ENCODE measurements at regions not wholly inside any gene's neighbourhood (a gene's known extent, or its start where the extent isn't known, plus 50 kb on each side); places are given as distances from the start of the nearest gene placed in this dataset.

DNA sequence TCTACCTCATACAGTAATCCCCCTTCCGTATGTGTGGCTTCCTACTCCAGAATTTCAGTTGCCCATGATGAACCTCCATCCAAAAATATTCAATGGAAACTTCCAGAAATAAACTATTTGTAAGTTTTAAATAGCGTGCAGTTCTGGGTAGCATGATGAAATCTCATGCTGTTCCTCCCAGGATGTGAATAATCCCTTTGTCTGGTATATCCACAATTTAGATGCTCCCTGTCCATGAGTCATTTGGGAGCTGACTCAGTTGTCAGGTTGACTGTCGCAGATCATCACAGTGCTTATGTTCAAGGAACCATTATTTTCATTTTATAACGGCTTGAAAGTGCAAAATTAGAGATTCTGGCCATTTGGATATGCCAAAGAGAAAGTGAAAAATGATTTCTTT lies 290.1 kb upstream of the CDH9 start:
- H3K9me3 ChIP-seq: no peaks in the 10 kb centered on the region
- TF ChIP-seq POLR2A (IDR thresholded peaks at IDR 0.05) (no peak), POLR2AphosphoS5 (IDR thresholded peaks at IDR 0.05; ENCODE audit: insufficient read depth in 1 of 2, low read depth in 1 of 2) (no peak)
- TF ChIP-seq, protein P1, sequence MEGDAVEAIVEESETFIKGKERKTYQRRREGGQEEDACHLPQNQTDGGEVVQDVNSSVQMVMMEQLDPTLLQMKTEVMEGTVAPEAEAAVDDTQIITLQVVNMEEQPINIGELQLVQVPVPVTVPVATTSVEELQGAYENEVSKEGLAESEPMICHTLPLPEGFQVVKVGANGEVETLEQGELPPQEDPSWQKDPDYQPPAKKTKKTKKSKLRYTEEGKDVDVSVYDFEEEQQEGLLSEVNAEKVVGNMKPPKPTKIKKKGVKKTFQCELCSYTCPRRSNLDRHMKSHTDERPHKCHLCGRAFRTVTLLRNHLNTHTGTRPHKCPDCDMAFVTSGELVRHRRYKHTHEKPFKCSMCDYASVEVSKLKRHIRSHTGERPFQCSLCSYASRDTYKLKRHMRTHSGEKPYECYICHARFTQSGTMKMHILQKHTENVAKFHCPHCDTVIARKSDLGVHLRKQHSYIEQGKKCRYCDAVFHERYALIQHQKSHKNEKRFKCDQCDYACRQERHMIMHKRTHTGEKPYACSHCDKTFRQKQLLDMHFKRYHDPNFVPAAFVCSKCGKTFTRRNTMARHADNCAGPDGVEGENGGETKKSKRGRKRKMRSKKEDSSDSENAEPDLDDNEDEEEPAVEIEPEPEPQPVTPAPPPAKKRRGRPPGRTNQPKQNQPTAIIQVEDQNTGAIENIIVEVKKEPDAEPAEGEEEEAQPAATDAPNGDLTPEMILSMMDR (IDR thresholded peaks at IDR 0.05): no peak
- no peaks in the 10 kb centered on the region for H3K36me3 ChIP-seq
- no peak overlapping the region for H3K27ac ChIP-seq
- no peaks in the 10 kb centered on the region for H3K27me3 ChIP-seq
- H3K4me1 ChIP-seq: no peaks in the 10 kb centered on the region
- intact Hi-C loops (cut with DNase I): no loop called here
- H3K4me3 ChIP-seq: no peak overlapping the region
- no peak for DNase-seq (ENCODE audit: extremely low spot score in 2 of 2)

DNA sequence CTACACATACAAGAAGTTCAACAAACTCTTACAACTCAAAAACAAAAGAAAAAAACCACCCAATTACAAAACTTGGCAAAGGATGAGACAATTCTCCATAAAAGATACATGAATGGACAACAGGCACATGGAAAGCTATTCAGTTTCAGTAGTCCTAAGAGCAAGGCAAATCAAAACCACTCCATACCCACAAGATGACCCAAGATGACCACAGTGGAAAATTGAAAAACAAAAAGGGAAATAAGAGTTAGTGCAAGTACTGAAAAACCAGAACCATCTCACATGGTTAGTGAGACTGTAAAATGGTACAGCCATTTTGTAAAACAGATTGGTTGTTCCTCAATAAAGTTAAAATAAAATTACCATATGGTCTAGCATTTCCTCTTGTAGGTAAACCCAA lies 287.1 kb upstream of the CDH9 start:
- DNase-seq (ENCODE audit: extremely low spot score in 2 of 2): no peak
- H3K9me3 ChIP-seq: no peaks in the 10 kb centered on the region
- intact Hi-C loops (cut with DNase I): no loop called here

DNA sequence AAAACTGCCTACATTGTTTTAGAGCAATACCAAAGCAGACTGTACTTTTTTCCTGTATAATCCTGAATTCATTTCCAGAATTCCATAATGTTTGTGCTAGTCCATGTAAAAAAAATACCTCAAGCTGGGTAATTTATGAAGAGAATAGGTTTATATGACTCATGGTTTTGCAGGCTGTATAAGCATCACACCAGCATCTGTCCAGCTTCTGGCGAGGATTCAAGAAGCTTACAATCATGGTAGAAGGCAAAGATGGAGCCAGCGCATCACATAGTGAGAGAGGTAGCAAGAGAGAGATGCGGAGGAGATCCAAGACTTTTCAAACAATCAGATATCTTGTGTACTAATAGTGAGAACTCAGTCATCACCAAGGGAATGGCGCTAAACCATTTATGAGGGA lies 280.3 kb upstream of the CDH9 start:
- no peaks in the 10 kb centered on the region for H3K4me1 ChIP-seq
- intact Hi-C loops (cut with DNase I): no loop called here
- no peak overlapping the region for H3K4me3 ChIP-seq
- no peaks in the 10 kb centered on the region for H3K27me3 ChIP-seq
- H3K27ac ChIP-seq: no peak overlapping the region
- no peaks in the 10 kb centered on the region for H3K9me3 ChIP-seq
- H3K36me3 ChIP-seq: no peaks in the 10 kb centered on the region
- DNase-seq (ENCODE audit: extremely low spot score in 2 of 2): no peak
- TF ChIP-seq POLR2A (IDR thresholded peaks at IDR 0.05) (no peak), POLR2AphosphoS5 (IDR thresholded peaks at IDR 0.05; ENCODE audit: insufficient read depth in 1 of 2, low read depth in 1 of 2) (no peak)
- TF ChIP-seq, protein P1 (IDR thresholded peaks at IDR 0.05): no peak

More for the DNA sequence above, 287.1 kb upstream of the CDH9 start:
- no peaks in the 10 kb centered on the region for H3K27me3 ChIP-seq
- no peak overlapping the region for H3K27ac ChIP-seq
- TF ChIP-seq POLR2AphosphoS5 (IDR thresholded peaks at IDR 0.05; ENCODE audit: insufficient read depth in 1 of 2, low read depth in 1 of 2) (no peak), POLR2A (IDR thresholded peaks at IDR 0.05) (no peak)
- TF ChIP-seq, protein P1 (IDR thresholded peaks at IDR 0.05): no peak
- no peaks in the 10 kb centered on the region for H3K36me3 ChIP-seq
- no peaks in the 10 kb centered on the region for H3K4me1 ChIP-seq
- H3K4me3 ChIP-seq: no peak overlapping the region

DNA sequence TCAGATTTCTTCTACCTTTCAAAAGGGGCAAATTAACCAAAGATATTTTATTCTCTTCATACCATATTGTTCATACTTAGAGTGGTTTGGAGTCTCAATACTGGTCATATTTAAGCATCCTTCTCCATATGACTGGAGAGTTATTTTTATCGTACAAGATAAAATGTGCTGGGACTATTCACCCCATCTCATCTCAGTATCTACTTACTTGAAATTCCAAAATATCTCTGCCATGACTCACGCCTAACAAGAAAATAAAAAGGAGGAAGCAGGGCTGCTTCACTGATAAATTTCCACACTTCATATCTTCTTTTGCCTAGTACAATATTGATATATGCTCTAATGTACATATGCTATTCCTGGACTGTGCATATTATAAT lies 277.9 kb upstream of the CDH9 start:
- H3K27ac ChIP-seq: no peak overlapping the region
- no peak for DNase-seq (ENCODE audit: extremely low spot score in 2 of 2)
- H3K9me3 ChIP-seq: no peaks in the 10 kb centered on the region
- H3K27me3 ChIP-seq: no peaks in the 10 kb centered on the region
- TF ChIP-seq POLR2A (IDR thresholded peaks at IDR 0.05) (no peak), POLR2AphosphoS5 (IDR thresholded peaks at IDR 0.05; ENCODE audit: insufficient read depth in 1 of 2, low read depth in 1 of 2) (no peak)
- TF ChIP-seq, protein P1 (IDR thresholded peaks at IDR 0.05): no peak
- H3K4me3 ChIP-seq: no peak overlapping the region
- H3K36me3 ChIP-seq: no peaks in the 10 kb centered on the region
- H3K4me1 ChIP-seq: no peaks in the 10 kb centered on the region
- intact Hi-C loops (cut with DNase I): no loop called here

DNA sequence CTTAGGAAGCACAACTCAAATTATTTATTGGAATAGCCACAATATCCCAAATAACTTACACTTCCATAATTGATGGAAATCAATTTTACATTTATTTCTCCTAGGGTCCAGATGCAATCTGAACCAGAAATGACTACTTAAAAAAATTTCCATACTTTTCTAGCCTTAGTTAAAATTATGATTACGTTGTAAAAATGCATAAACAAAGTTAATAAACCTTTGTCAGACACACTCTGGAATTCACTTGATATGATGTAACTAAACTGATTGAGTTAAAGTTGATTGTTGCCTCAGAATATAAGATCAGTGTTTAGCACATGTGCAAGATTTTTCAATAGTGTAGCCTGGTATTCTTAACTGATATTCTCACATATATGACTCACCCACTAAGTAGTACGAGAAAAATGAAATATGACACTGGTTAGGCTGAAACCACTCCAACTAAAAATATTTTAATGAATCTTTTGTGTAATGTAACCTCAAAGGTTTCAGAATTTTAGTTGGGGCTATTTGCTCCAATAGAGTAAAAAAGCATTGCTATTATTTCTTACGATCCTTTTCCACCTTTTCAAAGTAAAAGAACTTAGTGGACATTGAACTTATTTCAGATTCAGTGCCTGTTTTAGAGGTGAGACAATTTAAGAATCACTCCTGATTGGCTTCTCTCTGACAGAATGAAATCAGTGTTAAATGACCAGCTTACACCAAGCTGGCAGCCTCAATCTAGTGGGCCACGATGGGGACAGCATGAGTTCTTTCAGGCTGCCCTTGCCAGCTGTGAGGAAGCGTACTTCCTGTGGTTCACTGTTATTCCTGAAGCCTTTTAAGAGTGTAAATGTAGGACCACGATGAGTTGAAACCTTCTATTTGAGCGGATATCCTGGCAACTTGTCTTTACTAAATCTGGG lies 277.2 kb upstream of the CDH9 start:
- DNase-seq (ENCODE audit: extremely low spot score in 2 of 2): no peak
- intact Hi-C loops (cut with DNase I): no loop called here
- no peaks in the 10 kb centered on the region for H3K4me1 ChIP-seq
- no peaks in the 10 kb centered on the region for H3K27me3 ChIP-seq
- H3K4me3 ChIP-seq: no peak overlapping the region
- no peaks in the 10 kb centered on the region for H3K9me3 ChIP-seq
- H3K36me3 ChIP-seq: no peaks in the 10 kb centered on the region
- H3K27ac ChIP-seq: no peak overlapping the region
- TF ChIP-seq POLR2A (IDR thresholded peaks at IDR 0.05) (no peak), POLR2AphosphoS5 (IDR thresholded peaks at IDR 0.05; ENCODE audit: insufficient read depth in 1 of 2, low read depth in 1 of 2) (no peak)
- TF ChIP-seq, protein P1 (IDR thresholded peaks at IDR 0.05): no peak
